ENCODE measurements at regions not wholly inside any gene's neighbourhood (a gene's known extent, or its start where the extent isn't known, plus 50 kb on each side); places are given as distances from the start of the nearest gene placed in this dataset.

DNA sequence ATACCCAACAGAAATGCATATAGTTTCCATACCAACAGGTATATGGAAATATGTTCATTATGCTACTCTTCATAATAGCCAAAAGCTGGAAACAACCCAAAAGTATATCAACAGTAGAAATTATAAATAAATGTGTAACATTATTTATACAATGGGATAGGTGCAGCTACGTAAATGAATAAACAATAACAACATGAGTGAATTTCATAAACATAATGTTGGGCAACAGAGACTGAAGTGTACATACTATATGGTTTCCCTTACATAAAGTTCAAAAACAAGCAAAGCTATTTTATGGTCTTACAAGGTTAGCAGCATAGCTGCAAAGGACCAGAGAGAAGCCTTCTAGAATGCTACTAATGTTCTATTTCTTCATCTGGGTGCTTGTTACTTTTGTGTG, 305.0 kb downstream of the INSC start:
- TF ChIP-seq CTCF (IDR thresholded peaks at IDR 0.05) (no peak), POLR2A (IDR thresholded peaks at IDR 0.05) (no peak)
